Fibroblast of villous mesenchyme (primary cell): ENCODE measurements at regions not wholly inside any gene's neighbourhood (a gene's known extent, or its start where the extent isn't known, plus 50 kb on each side); places are given as distances from the start of the nearest gene placed in this dataset.

Experiments
- DNase-seq: peaks from one replicate; pipeline ENCODE4 v3.0.0-alpha.2; 2010; ENCODE audit warnings: low read depth
- H3K4me3 ChIP-seq: 2 replicates; pipeline ENCODE4 v1.5.1; 2011; ENCODE audit warnings: low read depth, mild to moderate bottlenecking, low read length
- TF ChIP-seq, protein P1 (sequence below): IDR thresholded peaks from 2 replicates; pipeline ENCODE4 v1.5.1; 2012; ENCODE audit warnings: low read depth, mild to moderate bottlenecking, low read length; ENCODE audit not compliant: insufficient read depth

DNA sequence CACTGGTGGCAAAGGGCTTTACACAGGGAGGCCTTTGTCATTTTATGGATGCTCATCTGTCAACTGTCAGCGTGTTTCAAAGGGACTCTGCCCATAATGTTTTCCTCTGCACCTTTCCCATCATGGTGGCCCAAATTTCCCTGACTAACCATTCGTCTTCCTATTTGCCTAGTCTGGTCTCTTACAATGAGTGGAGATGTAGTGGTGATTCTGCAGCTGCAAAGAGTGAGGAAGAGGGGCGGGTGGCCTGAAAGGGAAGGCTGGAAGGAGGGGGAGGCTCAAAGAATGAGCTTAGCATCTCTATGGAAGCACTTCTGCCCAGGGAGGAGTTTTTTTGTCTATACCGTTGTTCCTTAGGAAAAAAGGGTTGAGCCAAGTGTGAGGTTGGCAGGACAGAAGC is 447.5 kb downstream of the NKX6-1 start:
- no peak overlapping the region for H3K4me3 ChIP-seq
- TF ChIP-seq, protein P1, sequence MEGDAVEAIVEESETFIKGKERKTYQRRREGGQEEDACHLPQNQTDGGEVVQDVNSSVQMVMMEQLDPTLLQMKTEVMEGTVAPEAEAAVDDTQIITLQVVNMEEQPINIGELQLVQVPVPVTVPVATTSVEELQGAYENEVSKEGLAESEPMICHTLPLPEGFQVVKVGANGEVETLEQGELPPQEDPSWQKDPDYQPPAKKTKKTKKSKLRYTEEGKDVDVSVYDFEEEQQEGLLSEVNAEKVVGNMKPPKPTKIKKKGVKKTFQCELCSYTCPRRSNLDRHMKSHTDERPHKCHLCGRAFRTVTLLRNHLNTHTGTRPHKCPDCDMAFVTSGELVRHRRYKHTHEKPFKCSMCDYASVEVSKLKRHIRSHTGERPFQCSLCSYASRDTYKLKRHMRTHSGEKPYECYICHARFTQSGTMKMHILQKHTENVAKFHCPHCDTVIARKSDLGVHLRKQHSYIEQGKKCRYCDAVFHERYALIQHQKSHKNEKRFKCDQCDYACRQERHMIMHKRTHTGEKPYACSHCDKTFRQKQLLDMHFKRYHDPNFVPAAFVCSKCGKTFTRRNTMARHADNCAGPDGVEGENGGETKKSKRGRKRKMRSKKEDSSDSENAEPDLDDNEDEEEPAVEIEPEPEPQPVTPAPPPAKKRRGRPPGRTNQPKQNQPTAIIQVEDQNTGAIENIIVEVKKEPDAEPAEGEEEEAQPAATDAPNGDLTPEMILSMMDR = no peak
- DNase-seq = no peak

DNA sequence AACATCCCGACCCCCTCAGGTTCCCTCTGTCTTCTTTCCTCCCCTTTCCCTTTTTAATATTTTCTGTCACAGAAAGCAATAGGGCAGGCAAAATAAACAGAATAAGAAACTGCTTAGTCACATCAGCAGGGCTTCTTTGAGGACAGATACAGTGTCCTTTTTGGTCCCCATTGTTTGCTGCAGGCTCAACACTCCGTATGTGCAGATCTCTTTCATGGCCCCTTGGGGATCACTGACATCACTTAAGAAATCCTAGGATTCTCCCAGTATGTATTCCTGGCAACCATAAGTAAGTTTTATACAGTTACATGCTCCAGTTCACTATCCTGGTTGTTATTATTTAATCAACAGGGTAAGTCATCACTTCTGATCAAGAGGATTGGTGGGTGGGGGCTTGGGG is 448.0 kb downstream of the NKX6-1 start:
- H3K4me3 ChIP-seq = no peak overlapping the region
- TF ChIP-seq, protein P1 = no peak
- no peak for DNase-seq

DNA sequence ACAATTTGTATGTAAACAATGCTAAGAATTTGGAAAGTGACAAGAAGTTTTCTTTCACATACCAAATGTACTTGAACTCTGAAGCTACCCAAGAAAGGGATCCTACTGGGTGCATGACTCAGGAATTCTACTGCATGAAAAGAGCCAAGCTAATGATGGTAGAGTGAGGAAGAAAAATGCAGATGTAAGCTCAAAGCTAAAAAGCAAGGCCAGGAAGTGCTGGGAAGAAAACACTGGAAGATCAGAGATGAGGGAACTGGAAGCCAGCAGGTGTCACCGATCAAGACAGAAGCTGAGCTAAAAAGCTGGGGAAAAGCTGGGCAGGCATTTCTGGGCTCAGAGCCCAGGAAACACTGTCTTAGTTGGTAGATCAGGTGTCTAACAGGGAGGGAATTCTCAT is 449.1 kb downstream of the NKX6-1 start:
- no peak overlapping the region for H3K4me3 ChIP-seq
- DNase-seq = no peak
- TF ChIP-seq, protein P1 = no peak

DNA sequence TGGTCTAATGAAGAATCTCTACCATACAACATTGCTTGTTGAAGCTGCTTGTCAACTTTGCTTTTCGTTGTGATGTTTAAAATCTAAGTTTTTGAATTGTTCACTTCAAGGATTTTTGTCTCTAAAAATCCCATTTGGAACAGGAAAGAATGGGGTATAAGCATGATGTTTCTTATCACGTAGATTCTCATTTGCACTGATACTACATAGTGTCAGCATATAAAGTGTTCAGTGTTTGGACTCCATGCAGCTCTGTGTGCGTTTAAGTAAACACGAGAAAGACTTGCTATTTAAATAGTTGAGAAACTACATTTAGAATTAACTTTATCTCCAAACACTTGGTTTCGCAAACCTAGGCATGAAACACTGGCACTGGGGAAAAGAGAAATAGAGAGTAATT is 452.5 kb downstream of the NKX6-1 start:
- DNase-seq = no peak
- TF ChIP-seq, protein P1 = no peak
- H3K4me3 ChIP-seq = no peak overlapping the region

DNA sequence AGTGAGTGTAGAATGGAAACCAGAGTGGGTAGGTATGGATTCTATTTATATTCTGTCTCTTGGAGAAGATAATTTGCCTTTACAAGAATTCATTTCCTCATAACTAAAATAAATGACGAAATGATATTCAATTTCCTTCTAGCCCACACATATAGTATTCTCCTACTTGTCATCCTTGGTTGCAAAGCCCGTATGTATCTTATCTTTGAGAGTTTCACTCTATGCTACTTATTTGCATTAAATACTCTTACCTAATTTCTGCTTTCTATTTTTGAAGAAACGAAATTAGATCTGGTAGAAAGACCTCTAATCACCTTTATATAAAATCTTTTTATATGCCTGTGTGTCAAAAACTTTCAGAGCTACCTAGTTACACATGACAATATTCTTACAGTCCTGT is 457.7 kb downstream of the NKX6-1 start:
- H3K4me3 ChIP-seq = no peak overlapping the region
- no peak for DNase-seq
- TF ChIP-seq, protein P1 = no peak

DNA sequence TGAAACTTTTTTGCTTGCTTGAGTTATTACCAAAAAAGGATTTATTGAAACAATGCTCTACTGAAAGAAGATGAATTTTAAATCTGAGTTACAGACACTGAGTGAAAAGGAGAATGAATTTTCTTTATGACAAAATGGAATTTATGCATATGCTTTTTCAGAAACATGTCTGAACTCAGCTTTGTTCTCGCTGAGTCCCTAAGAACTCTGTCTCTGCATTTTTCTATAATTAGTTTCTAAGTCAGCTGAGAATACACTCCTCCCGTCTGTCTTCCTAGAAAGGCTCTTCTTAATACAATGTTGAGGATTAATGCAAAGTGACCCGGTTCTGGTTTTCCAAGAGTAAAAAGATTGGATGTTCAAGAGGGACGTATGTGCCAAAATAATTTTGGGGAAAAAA is 463.5 kb downstream of the NKX6-1 start:
- TF ChIP-seq, protein P1 = no peak
- no peak overlapping the region for H3K4me3 ChIP-seq
- no peak for DNase-seq

DNA sequence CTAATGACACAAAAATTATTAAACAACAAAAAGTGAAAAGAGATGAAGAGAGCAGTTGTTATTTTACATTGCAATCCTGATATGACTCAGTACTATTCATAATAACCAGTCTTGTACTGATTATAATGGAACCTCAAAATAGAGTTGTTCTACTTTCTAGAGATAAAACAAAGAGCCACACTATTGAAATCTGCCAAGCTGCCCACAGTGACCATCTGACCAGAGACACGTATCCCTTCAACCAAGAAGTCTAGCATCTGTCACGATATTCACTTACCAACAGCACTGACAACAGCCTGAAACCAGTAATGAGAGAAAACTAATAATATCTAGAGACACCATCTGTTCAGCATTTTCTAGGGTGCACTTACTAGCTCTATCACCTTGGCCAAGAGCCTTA is 466.7 kb downstream of the NKX6-1 start:
- TF ChIP-seq, protein P1 = no peak

More for the DNA sequence above, 466.7 kb downstream of the NKX6-1 start:
- DNase-seq = no peak
- no peak overlapping the region for H3K4me3 ChIP-seq
